Prostate gland (tissue), 2 donors: ENCODE measurements at regions not wholly inside any gene's neighbourhood (a gene's known extent, or its start where the extent isn't known, plus 50 kb on each side); places are given as distances from the start of the nearest gene placed in this dataset.

Experiments
- DNase-seq: peaks from one replicate; pipeline ENCODE4 v3.0.0-alpha.2; 2019; ENCODE audit warnings: low spot score
- H3K27ac ChIP-seq, 2 donors: fragments of 200-600 bp; sonication (generic); 2 replicates each; pipeline ENCODE4 v1.5.1; 2017 to 2019
- H3K27me3 ChIP-seq: fragments of 200-600 bp; sonication (generic); replicated peaks from 2 replicates; pipeline ENCODE4 v1.5.1; 2019; ENCODE audit not compliant: insufficient read depth
- H3K36me3 ChIP-seq, 2 donors: fragments of 200-600 bp; sonication (generic); 1 replicate in 1 of 2; 2 replicates in 1 of 2; pipeline versions ENCODE4 v1.5.1 to v1.8.1; 2017 to 2019
- H3K4me1 ChIP-seq: fragments of 200-600 bp; sonication (generic); replicated peaks from 2 replicates; pipeline ENCODE4 v1.5.1; 2019
- H3K4me3 ChIP-seq, 2 donors: fragments of 200-600 bp; sonication (generic); 2 replicates each; pipeline ENCODE4 v1.5.1; 2017 to 2019
- H3K9me3 ChIP-seq: fragments of 200-600 bp; sonication (generic); 2 replicates; pipeline ENCODE4 v1.5.1; 2017
- CTCF ChIP-seq, 4 experiments: fragments of 200-600 bp in 2 of 4; fragments of 450-650 bp in 2 of 4; sonication (generic) in 2 of 4; IDR thresholded peaks; 1 replicate in 3 of 4; 2 replicates in 1 of 4; pipeline ENCODE4 v1.5.1; 2016 to 2019; ENCODE audit warnings: antibody characterized with exemption in 4 of 4, mild to moderate bottlenecking in 2 of 4, moderate library complexity in 2 of 4
- POLR2A ChIP-seq: fragments of 450-650 bp; IDR thresholded peaks from one replicate; pipeline ENCODE4 v1.6.1; 2016; ENCODE audit warnings: antibody characterized with exemption, mild to moderate bottlenecking
- POLR2AphosphoS5 ChIP-seq: sonication (generic); formaldehyde crosslinking; IDR thresholded peaks from one replicate; pipeline ENCODE4 v1.6.1; 2017; ENCODE audit warnings: antibody characterized with exemption
- WGBS: methylation state at CpG from one replicate; pipeline ENCODE4 v1.1.5; 2018; 5-methylcytosine and 5-hydroxymethylcytosine counted together
- intact Hi-C: fragments of 100-400 bp; cut with DNase I; formaldehyde crosslinking; loops from one replicate; pipeline ENCODE4 v1.14.2; 2022

- WGBS: 64% methylated on average over 6 of the region's 6 CpGs
- TF ChIP-seq CTCF (IDR thresholded peaks at IDR 0.05) (no peak), POLR2AphosphoS5 (no peak), POLR2A (no peak)
- intact Hi-C loops: no loop called here
- Histone ChIP-seq H3K36me3 (no peaks in the 10 kb centered on the region), H3K4me3 (no peak overlapping the region), H3K27me3 (no peaks in the 10 kb centered on the region), H3K27ac (no peak overlapping the region), H3K4me1 (no peaks in the 10 kb centered on the region), H3K9me3 (no peaks in the 10 kb centered on the region)
- no peak for DNase-seq
Observed at GRCh38 chr4:85420831-85421230, 54.1 kb upstream of the ARHGAP24 start.

DNA sequence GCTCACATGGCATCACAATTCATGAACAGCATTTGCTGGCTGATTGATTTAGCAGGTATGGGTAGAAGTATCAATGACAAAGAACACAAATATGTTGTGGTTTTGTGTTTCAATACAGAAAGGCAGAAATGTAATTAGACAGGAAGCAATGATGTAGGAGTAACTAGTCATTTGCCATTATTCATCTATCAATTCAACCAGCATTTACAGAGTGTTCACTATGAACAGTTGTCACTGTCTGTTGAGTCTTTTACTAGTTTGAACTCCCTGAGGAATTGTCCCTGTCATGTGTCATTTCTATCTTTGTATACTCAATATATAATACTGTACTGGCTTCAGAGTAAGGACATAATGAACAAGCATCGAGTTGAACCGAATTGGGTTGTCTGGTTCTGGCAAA lies 51.5 kb upstream of the ARHGAP24 start:
- 84% methylated on average over 2 of the region's 2 CpGs for WGBS
- Histone ChIP-seq H3K4me3 (no peak overlapping the region), H3K4me1 (no peaks in the 10 kb centered on the region), H3K27ac (no peak overlapping the region), H3K36me3 (no peaks in the 10 kb centered on the region), H3K27me3 (no peaks in the 10 kb centered on the region), H3K9me3 (no peaks in the 10 kb centered on the region)
- TF ChIP-seq CTCF (IDR thresholded peaks at IDR 0.05) (no peak), POLR2A (no peak), POLR2AphosphoS5 (no peak)
- DNase-seq: no peak
- intact Hi-C loops: no loop called here
